Activated T-cell treated with anti-CD3 and anti-CD28 coated beads, Interleukin-2, amount 50 U/mL, for 24 hours (primary cell): ENCODE measurements at regions not wholly inside any gene's neighbourhood (a gene's known extent, or its start where the extent isn't known, plus 50 kb on each side); places are given as distances from the start of the nearest gene placed in this dataset.

Source experiments
- DNase-seq: peaks from one replicate; pipeline ENCODE4 v3.0.0-alpha.2; 2020
- H3K27ac Mint-ChIP-seq: 2 replicates; pipeline ENCODE4 v1.8.0; 2020; ENCODE audit warnings: mild to moderate bottlenecking, mixed read lengths
- H3K27me3 Mint-ChIP-seq: 2 replicates; pipeline ENCODE4 v1.8.0; 2020; ENCODE audit warnings: mixed read lengths
- H3K36me3 Mint-ChIP-seq: 2 replicates; pipeline ENCODE4 v1.8.0; 2020; ENCODE audit warnings: low read depth, mixed read lengths
- H3K4me1 Mint-ChIP-seq: 2 replicates; pipeline ENCODE4 v1.8.0; 2020; ENCODE audit warnings: low read depth, mixed read lengths
- H3K4me3 Mint-ChIP-seq: 2 replicates; pipeline ENCODE4 v1.8.0; 2020; ENCODE audit warnings: mild to moderate bottlenecking, moderate library complexity, mixed read lengths
- H3K9me3 Mint-ChIP-seq: 2 replicates; pipeline ENCODE4 v1.8.0; 2020; ENCODE audit warnings: mixed read lengths

DNA sequence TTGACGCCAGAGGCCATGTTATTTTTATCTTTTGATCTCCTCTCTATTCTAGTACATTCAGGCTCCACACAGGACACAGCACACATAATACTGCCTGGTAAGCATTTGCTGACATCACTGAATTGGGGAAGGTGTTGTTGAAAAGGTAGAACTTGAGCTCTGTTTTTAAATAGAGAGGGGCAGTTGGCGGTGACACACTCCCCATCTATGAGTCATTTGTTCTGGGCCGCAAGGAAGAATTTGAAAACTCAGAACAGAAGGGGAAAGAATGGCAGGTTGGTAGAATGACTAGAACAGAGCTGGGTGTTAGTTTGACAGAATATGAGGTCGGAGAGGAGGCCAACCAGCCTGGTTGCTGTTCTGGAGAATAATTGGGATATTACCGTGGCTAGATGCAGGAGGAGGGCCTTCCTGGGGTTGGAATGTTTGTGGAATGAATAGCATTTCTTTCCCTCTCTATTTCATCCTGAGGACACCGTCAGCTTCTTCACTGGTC, 52.1 kb upstream of the ERRFI1 start:
- DNase-seq: no peak
- Mint-ChIP-seq H3K27me3 (peaks cover 3% of the 10 kb centered on the region), H3K27ac (no peak overlapping the region), H3K4me1 (peaks cover 8% of the 10 kb centered on the region), H3K4me3 (no peak overlapping the region), H3K36me3 (no peaks in the 10 kb centered on the region), H3K9me3 (no peaks in the 10 kb centered on the region)

DNA sequence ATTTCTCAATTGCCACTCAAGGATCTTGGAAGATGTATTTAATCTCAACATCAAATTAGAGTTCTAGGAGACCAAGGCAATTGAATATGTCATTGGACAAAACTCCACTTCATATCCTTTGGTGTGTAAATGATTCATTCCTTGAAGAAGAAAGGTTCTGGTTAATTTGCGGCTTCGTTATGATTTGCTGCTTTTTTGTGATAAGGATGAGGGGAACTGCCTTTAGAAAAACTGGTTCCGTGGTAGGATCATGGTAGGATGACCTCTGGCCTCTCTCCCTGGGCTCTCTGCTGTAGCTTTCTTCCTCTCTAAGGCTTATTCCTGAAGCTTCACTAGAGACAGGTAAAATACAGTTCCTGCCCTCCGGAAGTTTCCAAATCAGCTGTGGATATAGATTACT, 51.5 kb upstream of the ERRFI1 start:
- no peak overlapping the region for H3K27ac Mint-ChIP-seq

GRCh38 chr1:8077120-8077573, 51.0 kb upstream of the ERRFI1 start:
- H3K4me3 Mint-ChIP-seq: no peak overlapping the region
- H3K27me3 Mint-ChIP-seq: peaks cover 5% of the 10 kb centered on the region
- no peaks in the 10 kb centered on the region for H3K9me3 Mint-ChIP-seq

More for the DNA sequence above, 51.5 kb upstream of the ERRFI1 start:
- Mint-ChIP-seq H3K27me3 (peaks cover 3% of the 10 kb centered on the region), H3K4me1 (peaks cover 8% of the 10 kb centered on the region), H3K4me3 (no peak overlapping the region), H3K9me3 (no peaks in the 10 kb centered on the region), H3K36me3 (no peaks in the 10 kb centered on the region)
- no peak for DNase-seq

GRCh38 chr1:8076176-8076575, 50.1 kb upstream of the ERRFI1 start:
- Mint-ChIP-seq H3K4me3 (no peak overlapping the region), H3K4me1 (peaks cover 8% of the 10 kb centered on the region), H3K27ac (no peak overlapping the region), H3K36me3 (no peaks in the 10 kb centered on the region), H3K27me3 (peaks cover 6% of the 10 kb centered on the region), H3K9me3 (no peaks in the 10 kb centered on the region)
- DNase-seq: no peak

More at GRCh38 chr1:8077120-8077573, 51.0 kb upstream of the ERRFI1 start:
- no peak for DNase-seq
- H3K36me3 Mint-ChIP-seq: no peaks in the 10 kb centered on the region
- H3K4me1 Mint-ChIP-seq: peaks cover 8% of the 10 kb centered on the region
- H3K27ac Mint-ChIP-seq: no peak overlapping the region
